ENCODE measurements at regions not wholly inside any gene's neighbourhood (a gene's known extent, or its start where the extent isn't known, plus 50 kb on each side); places are given as distances from the start of the nearest gene placed in this dataset.

GRCh38 chr12:126353604-126354003 is 1288.4 kb downstream of the AACS start:
- no peak for DNase-seq
- CTCF ChIA-PET: no interaction called here
- intact Hi-C loops (cut with micrococcal nuclease; ENCODE audit: unreplicated experiment): no loop called here
- Histone ChIP-seq H3K27ac (no peak overlapping the region), H4K20me1 (ENCODE audit: insufficient read depth) (no peaks in the 10 kb centered on the region), H3K27me3 (ENCODE audit: insufficient read depth, low read depth) (no peaks in the 10 kb centered on the region), H3F3A (ENCODE audit: insufficient read depth, low read depth) (no peaks in the 10 kb centered on the region), H3K4me3 (no peak overlapping the region), H3K4me1 (replicated peaks; ENCODE audit: insufficient read depth) (no peaks in the 10 kb centered on the region), H3K4me2 (no peak overlapping the region), H3K9me2 (ENCODE audit: insufficient read depth) (no peaks in the 10 kb centered on the region), H2AFZ (no peak overlapping the region), H3K9me3 (ENCODE audit: insufficient read depth, low read depth) (no peaks in the 10 kb centered on the region), H3K36me3 (ENCODE audit: low read depth) (no peaks in the 10 kb centered on the region), H3K79me2 (ENCODE audit: low read depth) (no peaks in the 10 kb centered on the region)
- POLR2A ChIA-PET (ENCODE audit: unreplicated experiment): no interaction called here
- no peak for TF ChIP-seq EZH2 (IDR thresholded peaks at IDR 0.05; ENCODE audit: low read depth)
- TF ChIP-seq, protein P1, sequence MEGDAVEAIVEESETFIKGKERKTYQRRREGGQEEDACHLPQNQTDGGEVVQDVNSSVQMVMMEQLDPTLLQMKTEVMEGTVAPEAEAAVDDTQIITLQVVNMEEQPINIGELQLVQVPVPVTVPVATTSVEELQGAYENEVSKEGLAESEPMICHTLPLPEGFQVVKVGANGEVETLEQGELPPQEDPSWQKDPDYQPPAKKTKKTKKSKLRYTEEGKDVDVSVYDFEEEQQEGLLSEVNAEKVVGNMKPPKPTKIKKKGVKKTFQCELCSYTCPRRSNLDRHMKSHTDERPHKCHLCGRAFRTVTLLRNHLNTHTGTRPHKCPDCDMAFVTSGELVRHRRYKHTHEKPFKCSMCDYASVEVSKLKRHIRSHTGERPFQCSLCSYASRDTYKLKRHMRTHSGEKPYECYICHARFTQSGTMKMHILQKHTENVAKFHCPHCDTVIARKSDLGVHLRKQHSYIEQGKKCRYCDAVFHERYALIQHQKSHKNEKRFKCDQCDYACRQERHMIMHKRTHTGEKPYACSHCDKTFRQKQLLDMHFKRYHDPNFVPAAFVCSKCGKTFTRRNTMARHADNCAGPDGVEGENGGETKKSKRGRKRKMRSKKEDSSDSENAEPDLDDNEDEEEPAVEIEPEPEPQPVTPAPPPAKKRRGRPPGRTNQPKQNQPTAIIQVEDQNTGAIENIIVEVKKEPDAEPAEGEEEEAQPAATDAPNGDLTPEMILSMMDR (conservative IDR thresholded peaks at IDR 0.05): no peak
- no TSS peak for BruUV-seq (replicated peaks)

- TF ChIP-seq, protein P1 (conservative IDR thresholded peaks at IDR 0.05): no peak
- no peak for TF ChIP-seq EZH2 (IDR thresholded peaks at IDR 0.05; ENCODE audit: low read depth)
- intact Hi-C loops (cut with micrococcal nuclease; ENCODE audit: unreplicated experiment): no loop called here
- CTCF ChIA-PET: no interaction called here
These were observed 1289.4 kb downstream of the AACS start for GRCh38 chr12:126354633-126355032.

GRCh38 chr12:126355346-126355745 is 1290.1 kb downstream of the AACS start:
- Histone ChIP-seq H3K27ac (no peak overlapping the region), H3K27me3 (ENCODE audit: insufficient read depth, low read depth) (no peaks in the 10 kb centered on the region), H3K36me3 (ENCODE audit: low read depth) (no peaks in the 10 kb centered on the region), H3K4me1 (replicated peaks; ENCODE audit: insufficient read depth) (no peaks in the 10 kb centered on the region), H2AFZ (no peak overlapping the region), H3K9me3 (ENCODE audit: insufficient read depth, low read depth) (no peaks in the 10 kb centered on the region), H3K4me2 (no peak overlapping the region), H3F3A (ENCODE audit: insufficient read depth, low read depth) (no peaks in the 10 kb centered on the region), H3K9me2 (ENCODE audit: insufficient read depth) (no peaks in the 10 kb centered on the region), H4K20me1 (ENCODE audit: insufficient read depth) (no peaks in the 10 kb centered on the region), H3K4me3 (no peak overlapping the region), H3K79me2 (ENCODE audit: low read depth) (no peaks in the 10 kb centered on the region)
- intact Hi-C loops (cut with micrococcal nuclease; ENCODE audit: unreplicated experiment): no loop called here
- TF ChIP-seq, protein P1 (conservative IDR thresholded peaks at IDR 0.05): no peak
- no peak for TF ChIP-seq EZH2 (IDR thresholded peaks at IDR 0.05; ENCODE audit: low read depth)
- POLR2A ChIA-PET (ENCODE audit: unreplicated experiment): no interaction called here
- BruUV-seq (replicated peaks): no TSS peak
- no peak for DNase-seq
- CTCF ChIA-PET: no interaction called here

More at GRCh38 chr12:126354633-126355032, 1289.4 kb downstream of the AACS start:
- DNase-seq: no peak
- Histone ChIP-seq H3K4me3 (no peak overlapping the region), H3K4me1 (replicated peaks; ENCODE audit: insufficient read depth) (no peaks in the 10 kb centered on the region), H3F3A (ENCODE audit: insufficient read depth, low read depth) (no peaks in the 10 kb centered on the region), H3K79me2 (ENCODE audit: low read depth) (no peaks in the 10 kb centered on the region), H2AFZ (no peak overlapping the region), H3K36me3 (ENCODE audit: low read depth) (no peaks in the 10 kb centered on the region), H3K27ac (no peak overlapping the region), H3K9me3 (ENCODE audit: insufficient read depth, low read depth) (no peaks in the 10 kb centered on the region), H3K27me3 (ENCODE audit: insufficient read depth, low read depth) (no peaks in the 10 kb centered on the region), H3K4me2 (no peak overlapping the region), H4K20me1 (ENCODE audit: insufficient read depth) (no peaks in the 10 kb centered on the region), H3K9me2 (ENCODE audit: insufficient read depth) (no peaks in the 10 kb centered on the region)
- POLR2A ChIA-PET (ENCODE audit: unreplicated experiment): no interaction called here
- BruUV-seq (replicated peaks): no TSS peak
